Breast epithelium (tissue), 4 donors: ENCODE measurements at regions not wholly inside any gene's neighbourhood (a gene's known extent, or its start where the extent isn't known, plus 50 kb on each side); places are given as distances from the start of the nearest gene placed in this dataset.

Experiments
- DNase-seq, 2 donors: peaks; one replicate each; pipeline ENCODE4 v3.0.0-alpha.2; 2019; ENCODE audit warnings: low spot score in 2 of 2
- H3K27ac ChIP-seq, 2 donors: fragments of 200-600 bp; sonication (generic) in 1 of 2; one replicate each; pipeline ENCODE4 v1.5.1; 2016 to 2019; ENCODE audit warnings: mild to moderate bottlenecking in 1 of 2
- H3K27me3 ChIP-seq, 2 donors: fragments of 200-600 bp; sonication (generic) in 1 of 2; one replicate each; pipeline versions ENCODE4 v1.5.1 to v1.6.0; 2017 to 2019; ENCODE audit warnings: control low read depth in 1 of 2, mild to moderate bottlenecking in 1 of 2
- H3K36me3 ChIP-seq: fragments of 200-600 bp; one replicate; pipeline ENCODE4 v1.5.1; 2019
- H3K4me1 ChIP-seq, 2 donors: fragments of 200-600 bp; sonication (generic); one replicate each; pipeline ENCODE4 v1.5.1; 2016 to 2019; ENCODE audit warnings: control low read depth in 1 of 2
- H3K4me3 ChIP-seq, 3 donors: fragments of 200-600 bp; sonication (generic); 1 replicate in 2 of 3; 2 replicates in 1 of 3; pipeline ENCODE4 v1.5.1; 2016 to 2019; ENCODE audit warnings: mild to moderate bottlenecking in 3 of 3, moderate library complexity in 2 of 3
- H3K9me3 ChIP-seq, 2 donors: fragments of 200-600 bp; sonication (generic) in 1 of 2; one replicate each; pipeline ENCODE4 v1.5.1; 2016 to 2019; ENCODE audit warnings: control low read depth in 1 of 2
- POLR2A ChIP-seq: fragments of 450-650 bp; IDR thresholded peaks from one replicate; pipeline ENCODE4 v1.6.1; 2016; ENCODE audit warnings: antibody characterized with exemption, mild to moderate bottlenecking, moderate library complexity
- POLR2AphosphoS5 ChIP-seq, 3 donors: sonication (generic); formaldehyde crosslinking; IDR thresholded peaks; one replicate each; pipeline ENCODE4 v1.6.1; 2017; ENCODE audit warnings: antibody characterized with exemption in 3 of 3
- intact Hi-C: fragments of 100-400 bp; cut with DNase I; formaldehyde crosslinking; loops from one replicate; pipeline ENCODE4 v1.15.1; 2023; ENCODE audit warnings: low total_unique reads
- TF ChIP-seq, protein P1 (sequence below), 3 donors: fragments of 450-650 bp; IDR thresholded peaks; one replicate each; pipeline ENCODE4 v1.5.1; 2016 to 2017; ENCODE audit warnings: antibody characterized with exemption in 3 of 3, mild to moderate bottlenecking in 3 of 3, moderate library complexity in 3 of 3

DNA sequence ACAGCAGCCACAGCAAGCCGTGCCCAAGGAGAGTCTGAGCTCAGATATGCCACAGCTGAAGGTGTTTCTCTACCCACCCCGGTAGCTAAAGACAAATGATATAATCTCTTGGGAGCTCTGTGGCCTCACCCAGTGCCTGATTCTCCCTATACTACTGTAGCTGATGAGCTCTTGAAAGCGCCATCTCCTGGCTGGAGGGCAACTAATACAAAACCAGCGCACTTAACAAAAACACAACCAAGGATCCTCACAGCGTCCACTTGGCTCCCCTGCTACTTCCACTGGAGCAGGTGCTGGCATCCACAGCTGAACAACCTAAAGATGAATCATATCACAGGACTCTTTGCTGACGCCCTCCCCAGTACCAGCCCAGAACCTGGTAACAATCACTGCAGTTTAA lies 1212.0 kb downstream of the PCDH17 start:
- Histone ChIP-seq H3K27me3 (no peaks in the 10 kb centered on the region), H3K36me3 (no peaks in the 10 kb centered on the region), H3K9me3 (peaks cover 0 to 16% of the 10 kb centered on the region in 2 donors), H3K4me3 (no peak overlapping the region), H3K27ac (no peak overlapping the region), H3K4me1 (no peaks in the 10 kb centered on the region)
- TF ChIP-seq, protein P1, sequence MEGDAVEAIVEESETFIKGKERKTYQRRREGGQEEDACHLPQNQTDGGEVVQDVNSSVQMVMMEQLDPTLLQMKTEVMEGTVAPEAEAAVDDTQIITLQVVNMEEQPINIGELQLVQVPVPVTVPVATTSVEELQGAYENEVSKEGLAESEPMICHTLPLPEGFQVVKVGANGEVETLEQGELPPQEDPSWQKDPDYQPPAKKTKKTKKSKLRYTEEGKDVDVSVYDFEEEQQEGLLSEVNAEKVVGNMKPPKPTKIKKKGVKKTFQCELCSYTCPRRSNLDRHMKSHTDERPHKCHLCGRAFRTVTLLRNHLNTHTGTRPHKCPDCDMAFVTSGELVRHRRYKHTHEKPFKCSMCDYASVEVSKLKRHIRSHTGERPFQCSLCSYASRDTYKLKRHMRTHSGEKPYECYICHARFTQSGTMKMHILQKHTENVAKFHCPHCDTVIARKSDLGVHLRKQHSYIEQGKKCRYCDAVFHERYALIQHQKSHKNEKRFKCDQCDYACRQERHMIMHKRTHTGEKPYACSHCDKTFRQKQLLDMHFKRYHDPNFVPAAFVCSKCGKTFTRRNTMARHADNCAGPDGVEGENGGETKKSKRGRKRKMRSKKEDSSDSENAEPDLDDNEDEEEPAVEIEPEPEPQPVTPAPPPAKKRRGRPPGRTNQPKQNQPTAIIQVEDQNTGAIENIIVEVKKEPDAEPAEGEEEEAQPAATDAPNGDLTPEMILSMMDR (IDR thresholded peaks at IDR 0.05): no peak
- no peak for TF ChIP-seq POLR2A
- no peak for TF ChIP-seq POLR2AphosphoS5 (IDR thresholded peaks at IDR 0.05)
- DNase-seq: no peak
- intact Hi-C loops: no loop called here

DNA sequence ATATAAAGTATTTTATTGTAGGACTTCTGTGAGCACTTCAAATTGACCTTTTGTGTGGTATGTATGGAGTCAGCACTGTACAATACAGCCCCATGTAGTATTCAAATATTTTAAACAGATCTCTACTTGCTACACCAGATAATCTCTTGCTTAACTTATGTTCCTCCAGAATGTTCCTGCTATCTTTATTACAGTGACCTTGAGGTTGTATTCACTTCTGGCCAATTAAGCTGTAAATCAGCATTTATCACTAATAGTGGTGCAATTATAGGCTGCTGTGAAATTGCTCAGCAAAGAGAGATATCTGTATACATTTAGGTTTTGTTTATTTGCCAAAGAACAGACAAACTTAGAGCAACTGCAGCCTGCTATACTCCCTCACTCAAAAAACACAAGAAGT lies 1218.6 kb downstream of the PCDH17 start:
- DNase-seq: no peak
- no peak overlapping the region for H3K4me3 ChIP-seq
- H3K9me3 ChIP-seq: peaks cover 0 to 11% of the 10 kb centered on the region in 2 donors
- H3K4me1 ChIP-seq: no peaks in the 10 kb centered on the region
- no peaks in the 10 kb centered on the region for H3K36me3 ChIP-seq
- intact Hi-C loops: no loop called here
- H3K27me3 ChIP-seq: no peaks in the 10 kb centered on the region
- TF ChIP-seq POLR2A (no peak), POLR2AphosphoS5 (IDR thresholded peaks at IDR 0.05) (no peak)
- TF ChIP-seq, protein P1 (IDR thresholded peaks at IDR 0.05): no peak
- no peak overlapping the region for H3K27ac ChIP-seq

DNA sequence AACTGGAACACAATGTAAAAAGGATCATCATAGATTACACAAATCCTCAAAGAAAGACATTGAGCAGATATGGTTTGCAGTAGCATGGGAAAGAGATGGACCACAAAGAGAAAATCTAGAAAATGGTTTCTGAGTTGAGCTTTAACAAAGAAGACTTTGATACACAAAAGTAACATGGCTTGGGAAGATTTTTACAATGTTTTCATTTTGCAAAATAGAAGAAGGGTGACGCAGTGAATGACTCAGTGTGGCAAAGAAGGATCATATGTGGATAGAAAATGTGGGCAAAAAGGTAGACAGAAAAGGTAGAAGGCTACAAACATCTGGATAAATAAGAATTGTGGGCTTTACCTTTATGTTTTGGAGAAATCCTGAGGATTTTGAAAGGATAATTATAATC lies 1220.5 kb downstream of the PCDH17 start:
- Histone ChIP-seq H3K27ac (no peak overlapping the region), H3K4me3 (no peak overlapping the region), H3K9me3 (no peaks in the 10 kb centered on the region), H3K27me3 (no peaks in the 10 kb centered on the region), H3K36me3 (no peaks in the 10 kb centered on the region), H3K4me1 (no peaks in the 10 kb centered on the region)
- intact Hi-C loops: no loop called here
- DNase-seq: no peak
- TF ChIP-seq POLR2AphosphoS5 (IDR thresholded peaks at IDR 0.05) (no peak), POLR2A (no peak)
- TF ChIP-seq, protein P1 (IDR thresholded peaks at IDR 0.05): no peak

DNA sequence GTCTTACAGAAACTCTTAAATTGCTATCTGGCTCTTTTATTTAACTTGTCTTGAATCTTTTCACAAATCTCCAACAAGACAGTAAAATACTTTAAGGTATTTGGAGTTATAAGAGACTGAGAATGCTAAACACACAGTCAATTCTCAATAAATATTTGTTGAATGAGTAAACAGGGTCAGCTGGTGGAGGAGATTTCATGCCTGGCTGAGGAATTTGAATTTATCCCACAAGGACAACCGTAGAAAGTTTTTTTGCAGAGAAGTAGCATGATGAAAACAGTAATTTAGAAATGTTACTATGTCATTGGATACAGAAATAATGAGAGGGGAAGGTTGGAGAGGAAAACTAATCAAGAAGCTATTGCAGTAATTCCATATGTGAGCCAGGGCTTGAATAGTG lies 1223.7 kb downstream of the PCDH17 start:
- no peak overlapping the region for H3K4me3 ChIP-seq
- DNase-seq: no peak
- H3K9me3 ChIP-seq: peaks cover 0 to 8% of the 10 kb centered on the region in 2 donors
- no peaks in the 10 kb centered on the region for H3K27me3 ChIP-seq
- no peak overlapping the region for H3K27ac ChIP-seq
- intact Hi-C loops: no loop called here
- H3K36me3 ChIP-seq: no peaks in the 10 kb centered on the region
- TF ChIP-seq, protein P1 (IDR thresholded peaks at IDR 0.05): no peak
- no peak for TF ChIP-seq POLR2AphosphoS5 (IDR thresholded peaks at IDR 0.05)
- TF ChIP-seq POLR2A: no peak
- no peaks in the 10 kb centered on the region for H3K4me1 ChIP-seq

DNA sequence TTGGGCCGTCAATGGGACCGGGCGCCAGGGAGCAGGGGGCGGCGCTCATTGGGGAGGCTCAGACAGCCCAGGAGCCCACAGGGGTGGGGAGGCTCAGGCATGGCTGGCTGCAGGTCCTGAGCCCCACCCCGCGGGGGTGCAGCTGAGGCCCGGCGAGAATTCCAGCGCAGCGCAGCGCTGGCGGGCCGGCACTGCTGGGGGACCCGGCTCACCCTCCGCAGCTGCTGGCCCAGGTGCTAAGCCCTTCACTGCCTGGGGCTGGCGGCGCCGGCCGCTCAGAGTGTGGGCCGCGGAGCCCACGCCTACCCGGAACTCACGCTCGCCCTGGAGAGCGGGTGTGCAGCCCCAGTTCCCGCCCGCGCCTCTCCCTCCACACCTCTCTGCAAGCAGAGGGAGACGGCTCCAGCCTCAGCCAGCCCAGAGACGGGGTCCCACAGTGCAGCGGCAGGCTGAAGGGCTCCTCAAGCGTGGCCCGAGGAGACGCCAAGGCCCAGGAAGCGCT lies 1227.4 kb downstream of the PCDH17 start:
- intact Hi-C loops: no loop called here
- H3K27me3 ChIP-seq: no peaks in the 10 kb centered on the region
- no peak overlapping the region for H3K4me3 ChIP-seq
- DNase-seq: no peak
- no peaks in the 10 kb centered on the region for H3K36me3 ChIP-seq
- H3K27ac ChIP-seq: no peak overlapping the region
- H3K9me3 ChIP-seq: peaks cover 4 to 8% of the 10 kb centered on the region in 2 donors
- TF ChIP-seq, protein P1 (IDR thresholded peaks at IDR 0.05): no peak
- TF ChIP-seq POLR2A: no peak
- no peak for TF ChIP-seq POLR2AphosphoS5 (IDR thresholded peaks at IDR 0.05)
- H3K4me1 ChIP-seq: no peaks in the 10 kb centered on the region
